WTC11 (cell line): ENCODE measurements at regions not wholly inside any gene's neighbourhood (a gene's known extent, or its start where the extent isn't known, plus 50 kb on each side); places are given as distances from the start of the nearest gene placed in this dataset.

Source experiments
- ATAC-seq: fragments of 200-7000 bp; cut with Tn5 transposase; 2 replicates; pipeline ENCODE4 v1.10.0; 2021; ENCODE audit warnings: mild to moderate bottlenecking, moderate library complexity
- CTCF ChIA-PET: fragments of 300-600 bp; sonication (Branson Sonifier 250); formaldehyde crosslinking; loops from one replicate; lab custom pipeline; 2021; ENCODE audit warnings: antibody characterized with exemption; lab: Charles Lee
- POLR2A ChIA-PET: fragments of 350-600 bp; sonication (Branson Sonifier 250); formaldehyde crosslinking; loops from one replicate; lab custom pipeline; 2021; ENCODE audit warnings: antibody characterized with exemption; lab: Charles Lee
- DNase-seq: peaks from one replicate; pipeline ENCODE4 v3.0.0; 2021; ENCODE audit warnings: low spot score
- H3K27ac Mint-ChIP-seq: 2 replicates; pipeline ENCODE4 v1.8.0; 2021; ENCODE audit warnings: mixed read lengths
- H3K27me3 Mint-ChIP-seq: 2 replicates; pipeline ENCODE4 v1.8.0; 2021; ENCODE audit warnings: low read depth, mild to moderate bottlenecking, moderate library complexity, mixed read lengths
- H3K36me3 Mint-ChIP-seq: 2 replicates; pipeline ENCODE4 v1.8.0; 2021; ENCODE audit warnings: mixed read lengths
- H3K4me1 Mint-ChIP-seq: 2 replicates; pipeline ENCODE4 v1.8.0; 2022; ENCODE audit warnings: mixed read lengths
- H3K4me3 Mint-ChIP-seq: 2 replicates; pipeline ENCODE4 v1.8.0; 2021; ENCODE audit warnings: mild to moderate bottlenecking, moderate library complexity, mixed read lengths
- H3K9me3 Mint-ChIP-seq: 2 replicates; pipeline ENCODE4 v1.8.0; 2021; ENCODE audit warnings: mixed read lengths
- ATF1 ChIP-seq: sonication (generic); formaldehyde crosslinking; IDR thresholded peaks from 2 replicates; pipeline ENCODE4 v1.8.1; 2023; ENCODE audit warnings: mild to moderate bottlenecking, moderate library complexity, missing genetic modification reagents
- CBFB ChIP-seq: sonication (generic); formaldehyde crosslinking; IDR thresholded peaks from 2 replicates; pipeline ENCODE4 v1.8.1; 2022; ENCODE audit warnings: mild to moderate bottlenecking, low read depth, missing genetic modification reagents
- FOXK1 ChIP-seq: sonication (generic); formaldehyde crosslinking; IDR thresholded peaks from 2 replicates; pipeline ENCODE4 v1.8.0; 2022; ENCODE audit warnings: mild to moderate bottlenecking, moderate library complexity, missing genetic modification reagents
- GABPB1 ChIP-seq: sonication (generic); formaldehyde crosslinking; IDR thresholded peaks from 2 replicates; pipeline ENCODE4 v1.8.1; 2023; ENCODE audit warnings: mild to moderate bottlenecking, missing genetic modification reagents
- GTF2I ChIP-seq: fragments of 250-450 bp; sonication (Bioruptor Pico); conservative IDR thresholded peaks from 2 replicates; pipeline ENCODE4 v1.4.0; 2021; ENCODE audit warnings: mild to moderate bottlenecking
- HMGA2 ChIP-seq: fragments of 250-450 bp; sonication (Bioruptor Pico); IDR thresholded peaks from 2 replicates; pipeline ENCODE4 v1.4.0; 2021; ENCODE audit warnings: mild to moderate bottlenecking, moderate library complexity
- IRF2 ChIP-seq: sonication (generic); formaldehyde crosslinking; IDR thresholded peaks from 2 replicates; pipeline ENCODE4 v1.8.0; 2022; ENCODE audit warnings: low read depth, missing genetic modification reagents, borderline replicate concordance
- JUN ChIP-seq: sonication (generic); formaldehyde crosslinking; IDR thresholded peaks from 2 replicates; pipeline ENCODE4 v1.8.0; 2023; ENCODE audit warnings: mild to moderate bottlenecking, missing genetic modification reagents
- MYBL2 ChIP-seq: sonication (generic); formaldehyde crosslinking; IDR thresholded peaks from 2 replicates; pipeline ENCODE4 v1.8.1; 2023; ENCODE audit warnings: mild to moderate bottlenecking, moderate library complexity, missing genetic modification reagents
- NFE2L1 ChIP-seq: sonication (generic); formaldehyde crosslinking; IDR thresholded peaks from 2 replicates; pipeline ENCODE4 v1.8.1; 2023; ENCODE audit warnings: missing genetic modification reagents
- NR3C1 ChIP-seq: sonication (generic); formaldehyde crosslinking; conservative IDR thresholded peaks from 2 replicates; pipeline ENCODE4 v1.8.1; 2023; ENCODE audit warnings: low read depth, mild to moderate bottlenecking, missing genetic modification reagents
- SMAD4 ChIP-seq: sonication (generic); formaldehyde crosslinking; IDR thresholded peaks from 2 replicates; pipeline ENCODE4 v1.8.0; 2022; ENCODE audit warnings: mild to moderate bottlenecking, missing genetic modification reagents
- SOX15 ChIP-seq: fragments of 250-450 bp; sonication (Bioruptor Pico); IDR thresholded peaks from 2 replicates; pipeline ENCODE4 v1.9.0; 2021; ENCODE audit warnings: mild to moderate bottlenecking
- TEAD1 ChIP-seq: sonication (generic); formaldehyde crosslinking; IDR thresholded peaks from 2 replicates; pipeline ENCODE4 v1.8.0; 2022; ENCODE audit warnings: mild to moderate bottlenecking, missing genetic modification reagents
- ZNF138 ChIP-seq: sonication (generic); formaldehyde crosslinking; conservative IDR thresholded peaks from 2 replicates; pipeline ENCODE4 v1.8.1; 2022; ENCODE audit warnings: mild to moderate bottlenecking, moderate library complexity, missing genetic modification reagents
- ZNF219 ChIP-seq: sonication (generic); formaldehyde crosslinking; IDR thresholded peaks from 2 replicates; pipeline ENCODE4 v1.8.0; 2023; ENCODE audit warnings: missing genetic modification reagents, mild to moderate bottlenecking, borderline replicate concordance
- TF ChIP-seq, protein P1 (sequence below): sonication (generic); formaldehyde crosslinking; IDR thresholded peaks from 2 replicates; pipeline ENCODE4 v1.8.1; 2023; ENCODE audit warnings: mild to moderate bottlenecking, missing genetic modification reagents, borderline replicate concordance
- TF ChIP-seq, protein P2 (sequence below): sonication (generic); formaldehyde crosslinking; IDR thresholded peaks from 2 replicates; pipeline ENCODE4 v1.8.1; 2023; ENCODE audit warnings: mild to moderate bottlenecking, missing genetic modification reagents
- TF ChIP-seq, protein P3 (sequence below): fragments of 250-450 bp; sonication (Bioruptor Pico); IDR thresholded peaks from 2 replicates; pipeline ENCODE4 v1.8.0; 2021; ENCODE audit warnings: mild to moderate bottlenecking
- TF ChIP-seq, protein P4 (sequence below): sonication (generic); formaldehyde crosslinking; IDR thresholded peaks from 2 replicates; pipeline ENCODE4 v1.8.0; 2022; ENCODE audit warnings: mild to moderate bottlenecking, missing genetic modification reagents
- TF ChIP-seq, protein P5 (sequence below): fragments of 250-450 bp; sonication (Bioruptor Pico); IDR thresholded peaks from 2 replicates; pipeline ENCODE4 v1.9.0; 2021; ENCODE audit warnings: moderate library complexity, mild to moderate bottlenecking, inconsistent platforms, borderline replicate concordance
- TF ChIP-seq, protein P6 (sequence below): sonication (generic); formaldehyde crosslinking; conservative IDR thresholded peaks from 2 replicates; pipeline ENCODE4 v1.8.1; 2023; ENCODE audit warnings: mild to moderate bottlenecking, low read depth, missing genetic modification reagents, moderate library complexity
- TF ChIP-seq, protein P7 (sequence below): sonication (generic); formaldehyde crosslinking; IDR thresholded peaks from 2 replicates; pipeline ENCODE4 v1.8.1; 2022; ENCODE audit warnings: mild to moderate bottlenecking, missing genetic modification reagents, moderate library complexity, borderline replicate concordance
- TF ChIP-seq, protein P8 (sequence below): sonication (generic); formaldehyde crosslinking; conservative IDR thresholded peaks from 2 replicates; pipeline ENCODE4 v1.8.1; 2022; ENCODE audit warnings: mild to moderate bottlenecking, missing genetic modification reagents

DNA sequence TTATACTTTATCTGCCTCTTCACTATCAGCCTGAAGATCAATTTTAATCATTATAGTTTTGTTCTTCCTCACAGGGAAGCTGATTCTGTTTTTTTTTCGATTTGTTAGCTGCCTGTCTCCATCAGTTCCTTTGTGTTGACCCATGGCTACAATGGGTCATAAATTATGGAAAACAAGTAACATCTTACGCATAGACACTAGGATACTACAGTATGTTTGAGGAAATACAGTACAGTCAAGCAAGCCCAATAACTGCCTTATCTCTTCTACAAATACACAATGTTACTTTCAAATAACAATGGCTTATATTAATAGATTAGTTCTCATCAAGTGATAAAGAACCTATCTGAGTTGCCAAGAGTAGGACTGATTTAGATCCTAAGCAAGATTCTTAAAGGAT lies 160.5 kb upstream of the FREM1 start:
- peaks cover 20% of the 10 kb centered on the region for H3K9me3 Mint-ChIP-seq
- no peak for DNase-seq
- ChIA-PET CTCF (no interaction called here), POLR2A (no interaction called here)
- peaks cover 2% of the 10 kb centered on the region; the same call in 1 of the 2 replicates for H3K4me1 Mint-ChIP-seq
- TF ChIP-seq NFE2L1 (CRISPR knock-in tag) = no peak
- TF ChIP-seq MYBL2 = no peak
- TF ChIP-seq ZNF219 (CRISPR knock-in tag) = no peak
- TF ChIP-seq, protein P1, sequence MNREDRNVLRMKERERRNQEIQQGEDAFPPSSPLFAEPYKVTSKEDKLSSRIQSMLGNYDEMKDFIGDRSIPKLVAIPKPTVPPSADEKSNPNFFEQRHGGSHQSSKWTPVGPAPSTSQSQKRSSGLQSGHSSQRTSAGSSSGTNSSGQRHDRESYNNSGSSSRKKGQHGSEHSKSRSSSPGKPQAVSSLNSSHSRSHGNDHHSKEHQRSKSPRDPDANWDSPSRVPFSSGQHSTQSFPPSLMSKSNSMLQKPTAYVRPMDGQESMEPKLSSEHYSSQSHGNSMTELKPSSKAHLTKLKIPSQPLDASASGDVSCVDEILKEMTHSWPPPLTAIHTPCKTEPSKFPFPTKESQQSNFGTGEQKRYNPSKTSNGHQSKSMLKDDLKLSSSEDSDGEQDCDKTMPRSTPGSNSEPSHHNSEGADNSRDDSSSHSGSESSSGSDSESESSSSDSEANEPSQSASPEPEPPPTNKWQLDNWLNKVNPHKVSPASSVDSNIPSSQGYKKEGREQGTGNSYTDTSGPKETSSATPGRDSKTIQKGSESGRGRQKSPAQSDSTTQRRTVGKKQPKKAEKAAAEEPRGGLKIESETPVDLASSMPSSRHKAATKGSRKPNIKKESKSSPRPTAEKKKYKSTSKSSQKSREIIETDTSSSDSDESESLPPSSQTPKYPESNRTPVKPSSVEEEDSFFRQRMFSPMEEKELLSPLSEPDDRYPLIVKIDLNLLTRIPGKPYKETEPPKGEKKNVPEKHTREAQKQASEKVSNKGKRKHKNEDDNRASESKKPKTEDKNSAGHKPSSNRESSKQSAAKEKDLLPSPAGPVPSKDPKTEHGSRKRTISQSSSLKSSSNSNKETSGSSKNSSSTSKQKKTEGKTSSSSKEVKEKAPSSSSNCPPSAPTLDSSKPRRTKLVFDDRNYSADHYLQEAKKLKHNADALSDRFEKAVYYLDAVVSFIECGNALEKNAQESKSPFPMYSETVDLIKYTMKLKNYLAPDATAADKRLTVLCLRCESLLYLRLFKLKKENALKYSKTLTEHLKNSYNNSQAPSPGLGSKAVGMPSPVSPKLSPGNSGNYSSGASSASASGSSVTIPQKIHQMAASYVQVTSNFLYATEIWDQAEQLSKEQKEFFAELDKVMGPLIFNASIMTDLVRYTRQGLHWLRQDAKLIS (CRISPR knock-in tag) = no peak
- TF ChIP-seq GTF2I (CRISPR knock-in tag) = no peak
- TF ChIP-seq JUN = no peak
- TF ChIP-seq ZNF138 (CRISPR knock-in tag) = no peak
- no peak overlapping the region for H3K4me3 Mint-ChIP-seq
- no peaks in the 10 kb centered on the region for H3K27me3 Mint-ChIP-seq
- ATAC-seq = no peak
- H3K27ac Mint-ChIP-seq = no peak overlapping the region
- H3K36me3 Mint-ChIP-seq = peaks cover 12% of the 10 kb centered on the region

DNA sequence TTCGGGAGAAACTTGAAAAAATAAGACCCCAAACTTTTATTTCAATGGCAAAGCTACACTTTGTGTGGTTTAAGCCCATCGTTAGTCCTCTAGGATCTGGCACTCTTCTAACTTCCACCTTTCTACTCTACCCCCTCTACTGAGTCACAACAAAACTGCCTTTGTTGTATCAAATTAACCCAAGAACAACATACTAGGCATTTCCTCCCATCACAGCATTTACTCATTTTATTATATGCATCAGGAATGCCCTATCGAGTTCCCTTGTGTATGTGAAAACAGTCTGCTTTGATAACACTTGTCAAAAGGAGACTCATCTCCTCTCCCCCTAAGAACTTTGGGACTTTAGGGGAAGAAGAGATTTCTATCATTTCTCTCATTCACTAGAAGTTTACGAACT lies 158.9 kb upstream of the FREM1 start:
- Mint-ChIP-seq H3K4me1 (peaks cover 2% of the 10 kb centered on the region; the same call in 1 of the 2 replicates), H3K4me3 (no peak overlapping the region), H3K36me3 (peaks cover 9% of the 10 kb centered on the region; the same call in 1 of the 2 replicates), H3K27me3 (no peaks in the 10 kb centered on the region), H3K27ac (no peak overlapping the region), H3K9me3 (peaks cover 13% of the 10 kb centered on the region)
- DNase-seq (no peak), ATAC-seq (no peak)
- TF ChIP-seq, protein P2, sequence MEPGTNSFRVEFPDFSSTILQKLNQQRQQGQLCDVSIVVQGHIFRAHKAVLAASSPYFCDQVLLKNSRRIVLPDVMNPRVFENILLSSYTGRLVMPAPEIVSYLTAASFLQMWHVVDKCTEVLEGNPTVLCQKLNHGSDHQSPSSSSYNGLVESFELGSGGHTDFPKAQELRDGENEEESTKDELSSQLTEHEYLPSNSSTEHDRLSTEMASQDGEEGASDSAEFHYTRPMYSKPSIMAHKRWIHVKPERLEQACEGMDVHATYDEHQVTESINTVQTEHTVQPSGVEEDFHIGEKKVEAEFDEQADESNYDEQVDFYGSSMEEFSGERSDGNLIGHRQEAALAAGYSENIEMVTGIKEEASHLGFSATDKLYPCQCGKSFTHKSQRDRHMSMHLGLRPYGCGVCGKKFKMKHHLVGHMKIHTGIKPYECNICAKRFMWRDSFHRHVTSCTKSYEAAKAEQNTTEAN (CRISPR knock-in tag) = no peak
- TF ChIP-seq, protein P3, sequence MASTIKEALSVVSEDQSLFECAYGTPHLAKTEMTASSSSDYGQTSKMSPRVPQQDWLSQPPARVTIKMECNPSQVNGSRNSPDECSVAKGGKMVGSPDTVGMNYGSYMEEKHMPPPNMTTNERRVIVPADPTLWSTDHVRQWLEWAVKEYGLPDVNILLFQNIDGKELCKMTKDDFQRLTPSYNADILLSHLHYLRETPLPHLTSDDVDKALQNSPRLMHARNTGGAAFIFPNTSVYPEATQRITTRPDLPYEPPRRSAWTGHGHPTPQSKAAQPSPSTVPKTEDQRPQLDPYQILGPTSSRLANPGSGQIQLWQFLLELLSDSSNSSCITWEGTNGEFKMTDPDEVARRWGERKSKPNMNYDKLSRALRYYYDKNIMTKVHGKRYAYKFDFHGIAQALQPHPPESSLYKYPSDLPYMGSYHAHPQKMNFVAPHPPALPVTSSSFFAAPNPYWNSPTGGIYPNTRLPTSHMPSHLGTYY (CRISPR knock-in tag) = no peak
- TF ChIP-seq, protein P4, sequence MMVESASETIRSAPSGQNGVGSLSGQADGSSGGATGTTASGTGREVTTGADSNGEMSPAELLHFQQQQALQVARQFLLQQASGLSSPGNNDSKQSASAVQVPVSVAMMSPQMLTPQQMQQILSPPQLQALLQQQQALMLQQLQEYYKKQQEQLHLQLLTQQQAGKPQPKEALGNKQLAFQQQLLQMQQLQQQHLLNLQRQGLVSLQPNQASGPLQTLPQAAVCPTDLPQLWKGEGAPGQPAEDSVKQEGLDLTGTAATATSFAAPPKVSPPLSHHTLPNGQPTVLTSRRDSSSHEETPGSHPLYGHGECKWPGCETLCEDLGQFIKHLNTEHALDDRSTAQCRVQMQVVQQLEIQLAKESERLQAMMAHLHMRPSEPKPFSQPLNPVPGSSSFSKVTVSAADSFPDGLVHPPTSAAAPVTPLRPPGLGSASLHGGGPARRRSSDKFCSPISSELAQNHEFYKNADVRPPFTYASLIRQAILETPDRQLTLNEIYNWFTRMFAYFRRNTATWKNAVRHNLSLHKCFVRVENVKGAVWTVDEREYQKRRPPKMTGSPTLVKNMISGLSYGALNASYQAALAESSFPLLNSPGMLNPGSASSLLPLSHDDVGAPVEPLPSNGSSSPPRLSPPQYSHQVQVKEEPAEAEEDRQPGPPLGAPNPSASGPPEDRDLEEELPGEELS = no peak
- TF ChIP-seq, protein P5, sequence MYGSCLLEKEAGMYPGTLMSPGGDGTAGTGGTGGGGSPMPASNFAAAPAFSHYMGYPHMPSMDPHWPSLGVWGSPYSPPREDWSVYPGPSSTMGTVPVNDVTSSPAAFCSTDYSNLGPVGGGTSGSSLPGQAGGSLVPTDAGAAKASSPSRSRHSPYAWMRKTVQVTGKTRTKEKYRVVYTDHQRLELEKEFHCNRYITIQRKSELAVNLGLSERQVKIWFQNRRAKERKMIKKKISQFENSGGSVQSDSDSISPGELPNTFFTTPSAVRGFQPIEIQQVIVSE (CRISPR knock-in tag) = no peak
- TF ChIP-seq NR3C1 (CRISPR knock-in tag) = no peak
- TF ChIP-seq, protein P6, sequence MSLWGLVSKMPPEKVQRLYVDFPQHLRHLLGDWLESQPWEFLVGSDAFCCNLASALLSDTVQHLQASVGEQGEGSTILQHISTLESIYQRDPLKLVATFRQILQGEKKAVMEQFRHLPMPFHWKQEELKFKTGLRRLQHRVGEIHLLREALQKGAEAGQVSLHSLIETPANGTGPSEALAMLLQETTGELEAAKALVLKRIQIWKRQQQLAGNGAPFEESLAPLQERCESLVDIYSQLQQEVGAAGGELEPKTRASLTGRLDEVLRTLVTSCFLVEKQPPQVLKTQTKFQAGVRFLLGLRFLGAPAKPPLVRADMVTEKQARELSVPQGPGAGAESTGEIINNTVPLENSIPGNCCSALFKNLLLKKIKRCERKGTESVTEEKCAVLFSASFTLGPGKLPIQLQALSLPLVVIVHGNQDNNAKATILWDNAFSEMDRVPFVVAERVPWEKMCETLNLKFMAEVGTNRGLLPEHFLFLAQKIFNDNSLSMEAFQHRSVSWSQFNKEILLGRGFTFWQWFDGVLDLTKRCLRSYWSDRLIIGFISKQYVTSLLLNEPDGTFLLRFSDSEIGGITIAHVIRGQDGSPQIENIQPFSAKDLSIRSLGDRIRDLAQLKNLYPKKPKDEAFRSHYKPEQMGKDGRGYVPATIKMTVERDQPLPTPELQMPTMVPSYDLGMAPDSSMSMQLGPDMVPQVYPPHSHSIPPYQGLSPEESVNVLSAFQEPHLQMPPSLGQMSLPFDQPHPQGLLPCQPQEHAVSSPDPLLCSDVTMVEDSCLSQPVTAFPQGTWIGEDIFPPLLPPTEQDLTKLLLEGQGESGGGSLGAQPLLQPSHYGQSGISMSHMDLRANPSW (CRISPR knock-in tag) = no peak
- no peak for TF ChIP-seq SMAD4
- TF ChIP-seq TEAD1 = no peak
- no peak for TF ChIP-seq SOX15 (CRISPR knock-in tag)
- no peak for TF ChIP-seq ATF1
- TF ChIP-seq, protein P7, sequence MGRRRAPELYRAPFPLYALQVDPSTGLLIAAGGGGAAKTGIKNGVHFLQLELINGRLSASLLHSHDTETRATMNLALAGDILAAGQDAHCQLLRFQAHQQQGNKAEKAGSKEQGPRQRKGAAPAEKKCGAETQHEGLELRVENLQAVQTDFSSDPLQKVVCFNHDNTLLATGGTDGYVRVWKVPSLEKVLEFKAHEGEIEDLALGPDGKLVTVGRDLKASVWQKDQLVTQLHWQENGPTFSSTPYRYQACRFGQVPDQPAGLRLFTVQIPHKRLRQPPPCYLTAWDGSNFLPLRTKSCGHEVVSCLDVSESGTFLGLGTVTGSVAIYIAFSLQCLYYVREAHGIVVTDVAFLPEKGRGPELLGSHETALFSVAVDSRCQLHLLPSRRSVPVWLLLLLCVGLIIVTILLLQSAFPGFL = no peak
- TF ChIP-seq IRF2 = no peak
- TF ChIP-seq GABPB1 = no peak
- no peak for TF ChIP-seq CBFB
- no peak for TF ChIP-seq HMGA2 (CRISPR knock-in tag)
- no peak for TF ChIP-seq FOXK1 (CRISPR knock-in tag)
- TF ChIP-seq, protein P8, sequence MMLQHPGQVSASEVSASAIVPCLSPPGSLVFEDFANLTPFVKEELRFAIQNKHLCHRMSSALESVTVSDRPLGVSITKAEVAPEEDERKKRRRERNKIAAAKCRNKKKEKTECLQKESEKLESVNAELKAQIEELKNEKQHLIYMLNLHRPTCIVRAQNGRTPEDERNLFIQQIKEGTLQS = no peak
- POLR2A ChIA-PET = no interaction called here
- CTCF ChIA-PET = no interaction called here
